ENCODE measurements at regions not wholly inside any gene's neighbourhood (a gene's known extent, or its start where the extent isn't known, plus 50 kb on each side); places are given as distances from the start of the nearest gene placed in this dataset.

GRCh38 chr3:26963361-26963743, 340.8 kb downstream of the LRRC3B start:
- no peak for DNase-seq
- H3K36me3 Mint-ChIP-seq = no peaks in the 10 kb centered on the region
- peaks cover 2 to 14% (median 5%) of the 10 kb centered on the region in 11 donors for H3K9me3 Mint-ChIP-seq
- Histone ChIP-seq H3K4me1 (ENCODE audit: control insufficient read depth in 2 of 2, insufficient read depth in 2 of 2, low read length in 2 of 2) (no peaks in the 10 kb centered on the region), H3K36me3 (ENCODE audit: control insufficient read depth in 2 of 3, insufficient read depth in 3 of 3, low read length in 3 of 3) (no peaks in the 10 kb centered on the region), H3K27me3 (ENCODE audit: control insufficient read depth in 2 of 2, insufficient read depth in 2 of 2, low read length in 2 of 2) (no peaks in the 10 kb centered on the region), H3K27ac (ENCODE audit: low read depth, low read length) (no peak overlapping the region), H3K9me3 (ENCODE audit: control insufficient read depth in 2 of 3, low read length in 3 of 3) (no peaks in the 10 kb centered on the region), H3K4me3 (ENCODE audit: low read length) (no peak overlapping the region)
- intact Hi-C loops (cut with micrococcal nuclease) = no loop called here
- H3K4me3 Mint-ChIP-seq = no peak overlapping the region
- ATAC-seq = no peak
- CTCF ChIA-PET = no interaction called here
- H3K27ac Mint-ChIP-seq = no peak overlapping the region
- H3K4me1 Mint-ChIP-seq = no peaks in the 10 kb centered on the region
- H3K27me3 Mint-ChIP-seq = no peaks in the 10 kb centered on the region
- POLR2A ChIA-PET = no interaction called here

- H3K27me3 ChIP-seq (ENCODE audit: control insufficient read depth in 2 of 2, insufficient read depth in 2 of 2, low read length in 2 of 2) = no peaks in the 10 kb centered on the region
- H3K36me3 ChIP-seq (ENCODE audit: control insufficient read depth in 2 of 3, insufficient read depth in 3 of 3, low read length in 3 of 3) = no peaks in the 10 kb centered on the region
- Mint-ChIP-seq H3K27ac (no peak overlapping the region), H3K9me3 (peaks cover 1 to 14% (median 6%) of the 10 kb centered on the region in 11 donors), H3K4me1 (no peaks in the 10 kb centered on the region), H3K4me3 (no peak overlapping the region), H3K36me3 (no peaks in the 10 kb centered on the region), H3K27me3 (no peaks in the 10 kb centered on the region)
- ChIA-PET CTCF (no interaction called here), POLR2A (no interaction called here)
- no peak for DNase-seq
- H3K4me3 ChIP-seq (ENCODE audit: low read length) = no peak overlapping the region
- H3K27ac ChIP-seq (ENCODE audit: low read depth, low read length) = no peak overlapping the region
- H3K9me3 ChIP-seq (ENCODE audit: control insufficient read depth in 2 of 3, low read length in 3 of 3) = no peaks in the 10 kb centered on the region
- no peaks in the 10 kb centered on the region for H3K4me1 ChIP-seq (ENCODE audit: control insufficient read depth in 2 of 2, insufficient read depth in 2 of 2, low read length in 2 of 2)
- ATAC-seq = no peak
- intact Hi-C loops (cut with micrococcal nuclease) = no loop called here
Measured at GRCh38 chr3:26964313-26964712, 341.7 kb downstream of the LRRC3B start.

GRCh38 chr3:26964836-26965235, 342.3 kb downstream of the LRRC3B start:
- peaks cover 1 to 14% (median 6%) of the 10 kb centered on the region in 11 donors for H3K9me3 Mint-ChIP-seq
- H3K4me1 Mint-ChIP-seq = no peaks in the 10 kb centered on the region
- Histone ChIP-seq H3K27me3 (ENCODE audit: control insufficient read depth in 2 of 2, insufficient read depth in 2 of 2, low read length in 2 of 2) (no peaks in the 10 kb centered on the region), H3K27ac (ENCODE audit: low read depth, low read length) (no peak overlapping the region), H3K36me3 (ENCODE audit: control insufficient read depth in 2 of 3, insufficient read depth in 3 of 3, low read length in 3 of 3) (no peaks in the 10 kb centered on the region), H3K4me3 (ENCODE audit: low read length) (no peak overlapping the region), H3K4me1 (ENCODE audit: control insufficient read depth in 2 of 2, insufficient read depth in 2 of 2, low read length in 2 of 2) (no peaks in the 10 kb centered on the region), H3K9me3 (ENCODE audit: control insufficient read depth in 2 of 3, low read length in 3 of 3) (no peaks in the 10 kb centered on the region)
- POLR2A ChIA-PET = no interaction called here
- H3K27ac Mint-ChIP-seq = no peak overlapping the region
- no peaks in the 10 kb centered on the region for H3K36me3 Mint-ChIP-seq
- no peaks in the 10 kb centered on the region for H3K27me3 Mint-ChIP-seq
- intact Hi-C loops (cut with micrococcal nuclease) = no loop called here
- ATAC-seq = no peak
- DNase-seq = no peak
- H3K4me3 Mint-ChIP-seq = no peak overlapping the region
- CTCF ChIA-PET = no interaction called here

GRCh38 chr3:26967501-26967900, 344.9 kb downstream of the LRRC3B start:
- no peaks in the 10 kb centered on the region for H3K27me3 ChIP-seq (ENCODE audit: control insufficient read depth in 2 of 2, insufficient read depth in 2 of 2, low read length in 2 of 2)
- Mint-ChIP-seq H3K27ac (no peak overlapping the region), H3K4me1 (no peaks in the 10 kb centered on the region), H3K36me3 (no peaks in the 10 kb centered on the region), H3K4me3 (no peak overlapping the region), H3K27me3 (no peaks in the 10 kb centered on the region), H3K9me3 (peaks cover 0 to 12% (median 4%) of the 10 kb centered on the region in 11 donors)
- no peak overlapping the region for H3K27ac ChIP-seq (ENCODE audit: low read depth, low read length)
- POLR2A ChIA-PET = no interaction called here
- no peaks in the 10 kb centered on the region for H3K4me1 ChIP-seq (ENCODE audit: control insufficient read depth in 2 of 2, insufficient read depth in 2 of 2, low read length in 2 of 2)
- CTCF ChIA-PET = no interaction called here
- ATAC-seq (no peak), DNase-seq (no peak)
- intact Hi-C loops (cut with micrococcal nuclease) = no loop called here
- no peaks in the 10 kb centered on the region for H3K9me3 ChIP-seq (ENCODE audit: control insufficient read depth in 2 of 3, low read length in 3 of 3)
- H3K36me3 ChIP-seq (ENCODE audit: control insufficient read depth in 2 of 3, insufficient read depth in 3 of 3, low read length in 3 of 3) = no peaks in the 10 kb centered on the region
- H3K4me3 ChIP-seq (ENCODE audit: low read length) = no peak overlapping the region

GRCh38 chr3:26984416-26985390, 362.1 kb downstream of the LRRC3B start:
- H3K27me3 ChIP-seq (ENCODE audit: control insufficient read depth in 2 of 2, insufficient read depth in 2 of 2, low read length in 2 of 2) = no peaks in the 10 kb centered on the region
- no peaks in the 10 kb centered on the region for H3K36me3 Mint-ChIP-seq
- intact Hi-C loops (cut with micrococcal nuclease) = no loop called here
- H3K27me3 Mint-ChIP-seq = peaks cover 0 to 2% (median 0%) of the 10 kb centered on the region in 5 donors
- CTCF ChIA-PET = no interaction called here
- H3K4me1 ChIP-seq (ENCODE audit: control insufficient read depth in 2 of 2, insufficient read depth in 2 of 2, low read length in 2 of 2) = no peaks in the 10 kb centered on the region
- ATAC-seq = no peak
- no peak overlapping the region for H3K27ac ChIP-seq (ENCODE audit: low read depth, low read length)
- H3K9me3 Mint-ChIP-seq = peaks cover 0 to 9% (median 1%) of the 10 kb centered on the region in 11 donors
- POLR2A ChIA-PET = no interaction called here
- no peak overlapping the region for H3K27ac Mint-ChIP-seq
- no peaks in the 10 kb centered on the region for H3K36me3 ChIP-seq (ENCODE audit: control insufficient read depth in 2 of 3, insufficient read depth in 3 of 3, low read length in 3 of 3)
- no peak overlapping the region for H3K4me3 ChIP-seq (ENCODE audit: low read length)
- H3K4me1 Mint-ChIP-seq = no peaks in the 10 kb centered on the region
- no peak overlapping the region for H3K4me3 Mint-ChIP-seq
- H3K9me3 ChIP-seq (ENCODE audit: control insufficient read depth in 2 of 3, low read length in 3 of 3) = no peaks in the 10 kb centered on the region
- no peak for DNase-seq

- Histone ChIP-seq H3K27ac (ENCODE audit: low read depth, low read length) (no peak overlapping the region), H3K9me3 (ENCODE audit: control insufficient read depth in 2 of 3, low read length in 3 of 3) (no peaks in the 10 kb centered on the region), H3K36me3 (ENCODE audit: control insufficient read depth in 2 of 3, insufficient read depth in 3 of 3, low read length in 3 of 3) (no peaks in the 10 kb centered on the region), H3K4me3 (ENCODE audit: low read length) (no peak overlapping the region), H3K27me3 (ENCODE audit: control insufficient read depth in 2 of 2, insufficient read depth in 2 of 2, low read length in 2 of 2) (no peaks in the 10 kb centered on the region), H3K4me1 (ENCODE audit: control insufficient read depth in 2 of 2, insufficient read depth in 2 of 2, low read length in 2 of 2) (no peaks in the 10 kb centered on the region)
- intact Hi-C loops (cut with micrococcal nuclease) = no loop called here
- DNase-seq (no peak), ATAC-seq (no peak)
- CTCF ChIA-PET = no interaction called here
- POLR2A ChIA-PET = no interaction called here
- no peaks in the 10 kb centered on the region for H3K4me1 Mint-ChIP-seq
- H3K27me3 Mint-ChIP-seq = peaks cover 0 to 4% (median 0%) of the 10 kb centered on the region in 5 donors
- H3K27ac Mint-ChIP-seq = no peak overlapping the region
- H3K4me3 Mint-ChIP-seq = no peak overlapping the region
- peaks cover 0 to 4% (median 0%) of the 10 kb centered on the region in 5 donors for H3K36me3 Mint-ChIP-seq
- H3K9me3 Mint-ChIP-seq = peaks cover 0 to 15% (median 8%) of the 10 kb centered on the region in 11 donors
Measured at GRCh38 chr3:26989037-26989436, 366.5 kb downstream of the LRRC3B start.

- H3K4me3 ChIP-seq (ENCODE audit: low read length) = no peak overlapping the region
- intact Hi-C loops (cut with micrococcal nuclease) = no loop called here
- Mint-ChIP-seq H3K4me3 (no peak overlapping the region), H3K36me3 (peaks cover 0 to 2% (median 0%) of the 10 kb centered on the region in 5 donors), H3K9me3 (peaks cover 4 to 15% (median 8%) of the 10 kb centered on the region in 11 donors), H3K4me1 (no peaks in the 10 kb centered on the region), H3K27me3 (peaks cover 0 to 1% (median 0%) of the 10 kb centered on the region in 5 donors), H3K27ac (no peak overlapping the region)
- no peaks in the 10 kb centered on the region for H3K9me3 ChIP-seq (ENCODE audit: control insufficient read depth in 2 of 3, low read length in 3 of 3)
- H3K36me3 ChIP-seq (ENCODE audit: control insufficient read depth in 2 of 3, insufficient read depth in 3 of 3, low read length in 3 of 3) = no peaks in the 10 kb centered on the region
- ATAC-seq = no peak
- POLR2A ChIA-PET = no interaction called here
- H3K27ac ChIP-seq (ENCODE audit: low read depth, low read length) = no peak overlapping the region
- H3K27me3 ChIP-seq (ENCODE audit: control insufficient read depth in 2 of 2, insufficient read depth in 2 of 2, low read length in 2 of 2) = no peaks in the 10 kb centered on the region
- H3K4me1 ChIP-seq (ENCODE audit: control insufficient read depth in 2 of 2, insufficient read depth in 2 of 2, low read length in 2 of 2) = no peaks in the 10 kb centered on the region
- no peak for DNase-seq
- CTCF ChIA-PET = no interaction called here
Measured at GRCh38 chr3:26997226-26997625, 372.0 kb downstream of the NEK10 start.

All from naive thymus-derived CD4-positive, alpha-beta T cell (primary cell).